ENCODE measurements at regions not wholly inside any gene's neighbourhood (a gene's known extent, or its start where the extent isn't known, plus 50 kb on each side); places are given as distances from the start of the nearest gene placed in this dataset.
"Not testable (repeated sequence)": the region's sequence is repeated elsewhere in the genome, so short reads cannot be mapped to it uniquely, and the experiment has no call there.

DNA sequence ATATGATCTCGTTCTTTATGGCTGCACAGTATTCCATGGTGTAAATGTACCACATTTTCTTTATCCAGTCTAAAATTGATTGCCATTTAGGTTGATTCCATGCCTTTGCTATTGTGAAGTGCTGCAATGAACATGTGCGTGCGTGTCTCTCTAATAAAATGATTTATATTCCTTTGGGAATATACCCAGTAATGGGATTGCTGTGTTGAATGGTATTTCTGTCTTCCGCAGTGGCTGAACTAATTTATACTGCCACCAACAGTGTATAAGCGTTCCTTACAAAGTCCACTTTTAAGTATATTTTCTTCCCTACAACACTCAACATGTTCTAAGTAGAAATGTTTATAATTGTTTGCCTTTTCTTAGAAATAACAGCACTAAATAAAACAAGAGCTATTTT is 521.9 kb downstream of the DTWD2 start:
- CTCF ChIA-PET = no interaction called here
- no TSS peak for BruUV-seq (replicated peaks)
- no peak for DNase-seq
- H3K4me2 ChIP-seq = no peak overlapping the region
- H2AFZ ChIP-seq = no peak overlapping the region
- no peaks in the 10 kb centered on the region for H3K4me1 ChIP-seq (replicated peaks; ENCODE audit: insufficient read depth)
- H3K27me3 ChIP-seq (ENCODE audit: insufficient read depth, low read depth) = no peaks in the 10 kb centered on the region
- no peak overlapping the region for H3K4me3 ChIP-seq
- H3K9me2 ChIP-seq (ENCODE audit: insufficient read depth) = no peaks in the 10 kb centered on the region
- no peaks in the 10 kb centered on the region for H3K9me3 ChIP-seq (ENCODE audit: insufficient read depth, low read depth)
- POLR2A ChIA-PET (ENCODE audit: unreplicated experiment) = no interaction called here
- no peaks in the 10 kb centered on the region for H3K36me3 ChIP-seq (ENCODE audit: low read depth)
- no peaks in the 10 kb centered on the region for H3F3A ChIP-seq (ENCODE audit: insufficient read depth, low read depth)
- H3K79me2 ChIP-seq (ENCODE audit: low read depth) = no peaks in the 10 kb centered on the region
- TF ChIP-seq EZH2 (IDR thresholded peaks at IDR 0.05; ENCODE audit: low read depth) = no peak
- TF ChIP-seq, protein P1, sequence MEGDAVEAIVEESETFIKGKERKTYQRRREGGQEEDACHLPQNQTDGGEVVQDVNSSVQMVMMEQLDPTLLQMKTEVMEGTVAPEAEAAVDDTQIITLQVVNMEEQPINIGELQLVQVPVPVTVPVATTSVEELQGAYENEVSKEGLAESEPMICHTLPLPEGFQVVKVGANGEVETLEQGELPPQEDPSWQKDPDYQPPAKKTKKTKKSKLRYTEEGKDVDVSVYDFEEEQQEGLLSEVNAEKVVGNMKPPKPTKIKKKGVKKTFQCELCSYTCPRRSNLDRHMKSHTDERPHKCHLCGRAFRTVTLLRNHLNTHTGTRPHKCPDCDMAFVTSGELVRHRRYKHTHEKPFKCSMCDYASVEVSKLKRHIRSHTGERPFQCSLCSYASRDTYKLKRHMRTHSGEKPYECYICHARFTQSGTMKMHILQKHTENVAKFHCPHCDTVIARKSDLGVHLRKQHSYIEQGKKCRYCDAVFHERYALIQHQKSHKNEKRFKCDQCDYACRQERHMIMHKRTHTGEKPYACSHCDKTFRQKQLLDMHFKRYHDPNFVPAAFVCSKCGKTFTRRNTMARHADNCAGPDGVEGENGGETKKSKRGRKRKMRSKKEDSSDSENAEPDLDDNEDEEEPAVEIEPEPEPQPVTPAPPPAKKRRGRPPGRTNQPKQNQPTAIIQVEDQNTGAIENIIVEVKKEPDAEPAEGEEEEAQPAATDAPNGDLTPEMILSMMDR (conservative IDR thresholded peaks at IDR 0.05) = no peak
- H4K20me1 ChIP-seq (ENCODE audit: insufficient read depth) = no peaks in the 10 kb centered on the region
- H3K27ac ChIP-seq = no peak overlapping the region
- intact Hi-C loops (cut with micrococcal nuclease; ENCODE audit: unreplicated experiment) = no loop called here

GRCh38 chr5:118462276-118462675 is 526.1 kb downstream of the DTWD2 start:
- H4K20me1 ChIP-seq (ENCODE audit: insufficient read depth); H3K9me3 ChIP-seq (ENCODE audit: insufficient read depth, low read depth); H3K27me3 ChIP-seq (ENCODE audit: insufficient read depth, low read depth); H3F3A ChIP-seq (ENCODE audit: insufficient read depth, low read depth); H3K27ac ChIP-seq; DNase-seq; intact Hi-C loops (cut with micrococcal nuclease; ENCODE audit: unreplicated experiment); H3K4me3 ChIP-seq; POLR2A ChIA-PET (ENCODE audit: unreplicated experiment); BruUV-seq (replicated peaks); H2AFZ ChIP-seq; H3K9me2 ChIP-seq (ENCODE audit: insufficient read depth); H3K4me1 ChIP-seq (replicated peaks; ENCODE audit: insufficient read depth); CTCF ChIA-PET; H3K36me3 ChIP-seq (ENCODE audit: low read depth); H3K4me2 ChIP-seq; H3K79me2 ChIP-seq (ENCODE audit: low read depth): not testable (repeated sequence)

- 0 out of 2 replicates have a peak overlapping the region, but pooled peaks have one; percentile 16 for H2AFZ ChIP-seq
- H3K4me3 ChIP-seq = no peak overlapping the region
- no peak overlapping the region for H3K4me2 ChIP-seq
- no peak for TF ChIP-seq EZH2 (IDR thresholded peaks at IDR 0.05; ENCODE audit: low read depth)
- TF ChIP-seq, protein P1 (conservative IDR thresholded peaks at IDR 0.05) = no peak
- no peaks in the 10 kb centered on the region for H3F3A ChIP-seq (ENCODE audit: insufficient read depth, low read depth)
- BruUV-seq (replicated peaks) = no TSS peak
- POLR2A ChIA-PET (ENCODE audit: unreplicated experiment) = no interaction called here
- H3K27ac ChIP-seq = no peak overlapping the region
- no peaks in the 10 kb centered on the region for H4K20me1 ChIP-seq (ENCODE audit: insufficient read depth)
- intact Hi-C loops (cut with micrococcal nuclease; ENCODE audit: unreplicated experiment) = no loop called here
- H3K4me1 ChIP-seq (replicated peaks; ENCODE audit: insufficient read depth) = no peaks in the 10 kb centered on the region
- 0 out of 2 replicates have a peak, but pooled peaks cover 3% of the 10 kb centered on the region for H3K27me3 ChIP-seq (ENCODE audit: insufficient read depth, low read depth)
- DNase-seq = no peak
- H3K9me2 ChIP-seq (ENCODE audit: insufficient read depth) = no peaks in the 10 kb centered on the region
- CTCF ChIA-PET = no interaction called here
- H3K79me2 ChIP-seq (ENCODE audit: low read depth) = no peaks in the 10 kb centered on the region
- no peaks in the 10 kb centered on the region for H3K36me3 ChIP-seq (ENCODE audit: low read depth)
- no peaks in the 10 kb centered on the region for H3K9me3 ChIP-seq (ENCODE audit: insufficient read depth, low read depth)
These were observed 526.9 kb downstream of the DTWD2 start for GRCh38 chr5:118461436-118461835.

GRCh38 chr5:118459490-118459889 is 528.9 kb downstream of the DTWD2 start:
- no peak for DNase-seq
- Histone ChIP-seq H3K4me2 (no peak overlapping the region), H3K79me2 (ENCODE audit: low read depth) (no peaks in the 10 kb centered on the region), H3K36me3 (ENCODE audit: low read depth) (no peaks in the 10 kb centered on the region), H4K20me1 (ENCODE audit: insufficient read depth) (no peaks in the 10 kb centered on the region), H3K27ac (no peak overlapping the region), H3K9me3 (ENCODE audit: insufficient read depth, low read depth) (no peaks in the 10 kb centered on the region; the same call in 1 of the 2 replicates), H3K4me3 (no peak overlapping the region), H3K27me3 (ENCODE audit: insufficient read depth, low read depth) (0 out of 2 replicates have a peak, but pooled peaks cover 3% of the 10 kb centered on the region), H3K4me1 (replicated peaks; ENCODE audit: insufficient read depth) (no peaks in the 10 kb centered on the region), H2AFZ (no peak overlapping the region), H3K9me2 (ENCODE audit: insufficient read depth) (no peaks in the 10 kb centered on the region), H3F3A (ENCODE audit: insufficient read depth, low read depth) (no peaks in the 10 kb centered on the region)
- TF ChIP-seq, protein P1 (conservative IDR thresholded peaks at IDR 0.05) = no peak
- TF ChIP-seq EZH2 (IDR thresholded peaks at IDR 0.05; ENCODE audit: low read depth) = no peak
- intact Hi-C loops (cut with micrococcal nuclease; ENCODE audit: unreplicated experiment) = no loop called here
- ChIA-PET POLR2A (ENCODE audit: unreplicated experiment) (no interaction called here), CTCF (no interaction called here)
- no TSS peak for BruUV-seq (replicated peaks)
